Hepatocyte (in vitro differentiated cells): ENCODE measurements at regions not wholly inside any gene's neighbourhood (a gene's known extent, or its start where the extent isn't known, plus 50 kb on each side); places are given as distances from the start of the nearest gene placed in this dataset.

Experiments used
- CTCF ChIP-seq: fragments of 200-600 bp; sonication (generic); IDR thresholded peaks from 2 replicates; pipeline ENCODE4 v1.5.1; 2016; ENCODE audit warnings: antibody characterized with exemption, mild to moderate bottlenecking; ENCODE audit not compliant: poor library complexity
- EZH2phosphoT487 ChIP-seq: fragments of 200-600 bp; sonication (generic); IDR thresholded peaks from one replicate; pipeline ENCODE4 v1.6.1; 2018; ENCODE audit warnings: antibody characterized with exemption, mild to moderate bottlenecking, low read depth, moderate library complexity; ENCODE audit not compliant: unreplicated experiment, severe bottlenecking

GRCh38 chr14:30058401-30058800, 130.8 kb upstream of the PRKD1 start:
- no peak for TF ChIP-seq CTCF
- TF ChIP-seq EZH2phosphoT487: no peak
